ENCODE measurements at regions not wholly inside any gene's neighbourhood (a gene's known extent, or its start where the extent isn't known, plus 50 kb on each side); places are given as distances from the start of the nearest gene placed in this dataset.

DNA sequence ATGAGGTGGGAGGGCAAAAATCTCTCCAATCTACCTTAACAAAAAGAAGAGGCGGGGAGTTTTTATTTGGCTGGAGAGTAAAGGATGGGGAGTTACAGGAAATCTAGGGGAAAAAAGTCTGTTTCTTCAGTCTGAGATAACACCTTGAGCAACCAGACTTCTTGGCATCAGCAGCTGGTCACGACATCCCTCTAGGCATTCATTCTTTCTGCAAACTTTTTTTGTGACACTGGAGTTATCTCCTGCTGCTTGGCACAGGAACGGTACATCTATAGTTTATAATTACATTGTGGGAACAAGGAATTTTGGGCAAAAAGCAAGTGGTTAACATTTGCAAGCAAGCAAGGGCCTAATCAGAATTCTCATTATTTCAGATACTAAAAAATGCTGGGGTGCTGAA is 50.6 kb upstream of the IFNGR1 start:
- DNase-seq (ENCODE audit: low spot score): no peak

GRCh38 chr6:137269347-137269746 is 50.2 kb upstream of the IFNGR1 start:
- no peak for DNase-seq (ENCODE audit: low spot score)

All from NAMALWA (cell line).